ENCODE measurements at regions not wholly inside any gene's neighbourhood (a gene's known extent, or its start where the extent isn't known, plus 50 kb on each side); places are given as distances from the start of the nearest gene placed in this dataset.
A peak's percentile ranks its signal among the peaks of the same experiment; 100 is the strongest.

DNA sequence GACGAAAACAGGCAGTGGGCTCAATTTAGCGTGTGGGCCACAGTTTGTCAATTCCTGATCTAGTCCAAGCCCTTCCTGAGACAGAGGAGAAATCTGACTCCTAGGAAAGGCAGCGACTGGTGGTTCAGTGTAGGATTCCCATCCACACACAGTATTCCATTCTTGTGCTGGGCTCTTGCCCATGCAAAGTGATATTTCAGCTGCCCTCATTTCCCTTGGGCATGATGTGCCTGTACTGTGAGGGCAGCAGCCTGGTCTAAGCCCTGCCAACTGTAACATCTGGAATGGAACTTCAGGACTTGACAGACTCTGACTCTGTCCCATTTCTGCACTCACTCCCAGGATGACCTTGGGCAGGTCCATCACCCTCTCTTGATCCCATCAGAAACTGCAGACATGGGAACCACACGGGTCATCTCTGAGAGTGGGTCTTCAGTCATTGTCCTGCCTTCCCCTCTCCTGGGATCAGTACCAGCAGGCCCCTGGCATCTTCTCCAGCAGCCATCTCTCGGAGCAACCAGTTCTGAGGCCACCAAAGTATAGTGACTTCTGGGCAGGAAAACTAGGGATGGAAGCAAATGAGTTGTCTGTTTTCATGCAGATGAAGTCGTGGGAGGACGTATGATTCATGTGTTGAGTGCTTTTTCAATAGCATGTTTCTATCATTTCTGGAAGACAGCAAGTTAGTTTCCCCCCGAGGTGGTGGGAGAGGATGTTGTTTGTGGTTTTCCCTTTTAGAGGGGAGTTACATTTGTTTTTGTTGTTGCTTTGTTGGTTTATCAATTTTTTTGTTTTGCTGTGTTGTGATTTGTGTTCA is 54.2 kb upstream of the BCL2L14 start:
- peak; percentile 30 for DNase-seq (ENCODE audit: low read depth)

DNA sequence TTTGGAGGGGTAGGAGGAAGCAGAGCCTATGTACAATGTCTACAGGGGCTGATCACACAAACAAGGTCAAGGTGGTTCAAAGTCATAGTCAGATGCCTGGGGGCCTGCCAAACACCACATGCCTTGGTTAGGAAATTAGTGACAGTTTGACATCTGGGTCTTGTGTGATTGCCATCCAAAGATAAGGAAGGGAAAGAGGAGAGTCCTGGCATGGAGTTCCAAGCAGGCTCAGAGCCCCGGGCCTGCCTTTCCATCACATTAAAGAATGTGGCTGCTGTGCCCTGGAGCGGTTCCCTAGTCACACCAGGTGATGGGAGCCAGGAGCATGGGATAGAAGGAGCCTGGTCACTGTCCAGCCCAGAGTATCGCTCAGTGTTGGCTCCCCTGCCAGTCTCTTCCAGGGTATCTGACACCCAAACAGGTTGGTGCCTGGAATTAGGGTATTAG is 53.6 kb upstream of the BCL2L14 start:
- DNase-seq (ENCODE audit: low read depth) = peak; percentile 11

DNA sequence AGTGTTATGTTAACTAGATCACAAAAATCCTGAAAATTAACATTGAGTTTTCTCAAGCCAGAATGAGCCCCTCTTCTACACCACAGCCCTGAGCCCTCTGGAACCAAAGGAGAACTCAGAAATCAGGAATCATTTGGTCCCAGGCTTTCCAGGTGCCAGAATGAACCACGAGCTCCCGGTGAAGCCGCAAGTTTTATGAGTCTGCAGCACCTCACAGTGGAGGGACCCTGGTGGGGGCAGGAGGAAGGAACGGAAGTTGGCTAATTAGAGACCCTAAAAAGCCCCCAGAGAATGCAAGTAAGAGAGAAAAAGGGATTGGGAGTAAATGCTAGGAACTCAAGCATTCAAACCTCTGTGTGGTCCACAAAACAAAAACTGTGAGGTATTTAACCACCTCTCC is 52.9 kb upstream of the BCL2L14 start:
- DNase-seq (ENCODE audit: low read depth) = no peak

DNA sequence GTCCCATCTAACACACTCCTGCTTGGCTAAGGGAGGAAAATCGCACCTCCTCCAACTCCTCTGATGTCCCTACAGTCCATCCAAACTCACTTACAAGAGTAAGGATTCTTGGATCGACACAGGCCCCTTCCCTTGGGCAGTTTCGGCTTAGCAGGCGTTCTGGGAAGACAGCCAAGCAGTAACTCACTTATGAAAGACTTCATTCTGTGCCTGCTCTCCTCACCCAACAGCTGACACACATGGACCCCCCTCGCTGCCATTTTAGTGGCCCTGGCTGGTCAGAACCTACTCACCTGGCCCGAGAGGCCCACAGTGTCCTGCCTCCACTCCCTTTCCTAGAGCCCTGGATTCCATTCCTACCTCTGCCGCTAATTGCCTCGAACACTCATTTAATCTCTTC is 52.3 kb upstream of the BCL2L14 start:
- DNase-seq (ENCODE audit: low read depth) = peak; percentile 58

DNA sequence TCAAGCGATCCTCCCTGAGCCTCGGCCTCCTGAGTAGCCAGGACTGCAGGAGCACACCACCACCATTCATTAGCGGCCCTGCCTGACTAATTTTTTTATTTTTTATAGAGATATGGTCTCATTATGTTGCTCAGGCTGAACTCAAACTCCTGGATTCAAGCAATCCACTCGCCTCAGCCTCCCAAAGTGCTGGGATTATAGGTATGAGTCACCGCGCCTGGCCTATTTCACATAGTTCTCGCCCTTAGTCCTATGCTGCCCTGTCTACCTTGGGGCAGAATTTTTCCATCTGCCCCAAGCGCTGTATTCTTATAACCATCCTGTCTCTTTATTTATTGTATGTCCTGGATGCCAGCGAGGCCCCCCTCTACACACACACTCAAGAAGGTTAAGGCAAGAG is 50.9 kb upstream of the BCL2L14 start:
- peak; percentile 83 for DNase-seq (ENCODE audit: low read depth)

DNA sequence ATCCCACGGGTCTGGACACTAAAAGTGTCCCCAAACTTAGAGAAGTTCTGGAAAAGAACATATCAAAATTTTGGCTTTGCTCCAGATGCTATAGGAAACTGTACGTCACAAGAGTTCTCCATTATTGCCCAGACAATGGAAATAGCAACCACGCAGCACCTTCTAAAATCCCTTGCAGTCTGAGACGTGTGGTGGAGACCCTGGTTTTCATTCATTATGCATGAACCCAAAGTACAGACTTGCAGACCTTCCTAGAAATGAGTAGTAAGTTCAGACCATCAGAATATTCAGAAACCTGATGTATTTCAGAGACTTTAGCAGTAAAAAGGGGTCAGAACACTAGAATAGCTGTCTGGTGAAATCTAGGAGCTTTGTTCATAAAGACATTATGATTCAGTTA is 50.0 kb upstream of the BCL2L14 start:
- DNase-seq (ENCODE audit: low read depth) = no peak
